Prostate gland (tissue), 2 donors: ENCODE measurements at regions not wholly inside any gene's neighbourhood (a gene's known extent, or its start where the extent isn't known, plus 50 kb on each side); places are given as distances from the start of the nearest gene placed in this dataset.

Experiments used
- DNase-seq: peaks from one replicate; pipeline ENCODE4 v3.0.0-alpha.2; 2019; ENCODE audit warnings: low spot score
- H3K27ac ChIP-seq, 2 donors: fragments of 200-600 bp; sonication (generic); 2 replicates each; pipeline ENCODE4 v1.5.1; 2017 to 2019
- H3K27me3 ChIP-seq: fragments of 200-600 bp; sonication (generic); replicated peaks from 2 replicates; pipeline ENCODE4 v1.5.1; 2019; ENCODE audit not compliant: insufficient read depth
- H3K36me3 ChIP-seq, 2 donors: fragments of 200-600 bp; sonication (generic); 1 replicate in 1 of 2; 2 replicates in 1 of 2; pipeline versions ENCODE4 v1.5.1 to v1.8.1; 2017 to 2019
- H3K4me1 ChIP-seq: fragments of 200-600 bp; sonication (generic); replicated peaks from 2 replicates; pipeline ENCODE4 v1.5.1; 2019
- H3K4me3 ChIP-seq, 2 donors: fragments of 200-600 bp; sonication (generic); 2 replicates each; pipeline ENCODE4 v1.5.1; 2017 to 2019
- H3K9me3 ChIP-seq: fragments of 200-600 bp; sonication (generic); 2 replicates; pipeline ENCODE4 v1.5.1; 2017
- POLR2A ChIP-seq: fragments of 450-650 bp; IDR thresholded peaks from one replicate; pipeline ENCODE4 v1.6.1; 2016; ENCODE audit warnings: antibody characterized with exemption, mild to moderate bottlenecking
- POLR2AphosphoS5 ChIP-seq: sonication (generic); formaldehyde crosslinking; IDR thresholded peaks from one replicate; pipeline ENCODE4 v1.6.1; 2017; ENCODE audit warnings: antibody characterized with exemption
- WGBS: methylation state at CpG from one replicate; pipeline ENCODE4 v1.1.5; 2018; 5-methylcytosine and 5-hydroxymethylcytosine counted together
- intact Hi-C: fragments of 100-400 bp; cut with DNase I; formaldehyde crosslinking; loops from one replicate; pipeline ENCODE4 v1.14.2; 2022
- TF ChIP-seq, protein P1 (sequence below), 4 experiments: fragments of 200-600 bp in 2 of 4; fragments of 450-650 bp in 2 of 4; sonication (generic) in 2 of 4; IDR thresholded peaks; 1 replicate in 3 of 4; 2 replicates in 1 of 4; pipeline ENCODE4 v1.5.1; 2016 to 2019; ENCODE audit warnings: antibody characterized with exemption in 4 of 4, mild to moderate bottlenecking in 2 of 4, moderate library complexity in 2 of 4

DNA sequence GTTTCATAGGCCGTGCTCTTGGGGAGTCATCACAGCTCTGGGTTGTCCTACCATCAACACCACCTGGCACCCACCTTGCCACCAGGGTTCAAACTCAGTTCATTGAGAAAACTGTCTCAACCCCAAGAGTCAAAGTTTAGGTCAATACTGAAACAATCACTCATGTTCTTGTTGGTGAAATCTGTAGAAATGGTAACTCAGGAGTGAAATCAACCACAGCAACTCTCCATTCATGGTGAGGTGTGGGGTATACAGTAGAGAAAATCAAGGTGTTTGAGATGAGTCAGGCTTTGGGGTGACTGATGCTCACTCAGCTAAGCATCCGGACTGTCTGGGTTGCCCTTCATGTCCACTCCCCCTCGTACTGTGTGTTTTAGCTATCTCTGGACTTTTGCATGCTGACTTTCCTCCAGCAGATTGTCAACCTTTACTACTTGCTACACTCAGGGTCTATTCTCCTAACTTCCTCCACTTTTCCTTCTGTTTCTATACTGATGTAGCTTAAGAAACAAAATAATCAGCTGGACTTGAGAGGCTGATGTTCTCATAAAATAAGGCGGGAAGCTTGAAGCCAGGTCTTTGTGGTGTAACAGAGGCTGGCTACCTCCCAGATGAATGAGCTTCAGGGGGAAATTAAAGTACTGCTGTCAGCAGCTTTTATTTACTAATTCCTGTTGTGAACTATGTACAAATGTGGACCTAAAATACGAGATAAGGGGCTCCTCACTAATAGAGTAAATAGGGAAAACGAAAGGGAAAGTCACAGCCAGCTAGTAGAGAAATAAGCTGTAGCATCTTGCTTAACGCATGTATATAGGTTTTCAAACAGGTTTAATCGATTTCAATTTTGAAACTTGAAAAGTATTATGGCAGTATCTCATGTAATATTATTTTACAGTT lies 173.6 kb upstream of the AKR1E2 start:
- H3K27ac ChIP-seq = no peak overlapping the region
- no peak for DNase-seq
- intact Hi-C loops = loop anchor here (10.0 kb wide), 4 partner anchors 138 to 1458 kb away; no protein-coding TSS in a partner anchor

DNA sequence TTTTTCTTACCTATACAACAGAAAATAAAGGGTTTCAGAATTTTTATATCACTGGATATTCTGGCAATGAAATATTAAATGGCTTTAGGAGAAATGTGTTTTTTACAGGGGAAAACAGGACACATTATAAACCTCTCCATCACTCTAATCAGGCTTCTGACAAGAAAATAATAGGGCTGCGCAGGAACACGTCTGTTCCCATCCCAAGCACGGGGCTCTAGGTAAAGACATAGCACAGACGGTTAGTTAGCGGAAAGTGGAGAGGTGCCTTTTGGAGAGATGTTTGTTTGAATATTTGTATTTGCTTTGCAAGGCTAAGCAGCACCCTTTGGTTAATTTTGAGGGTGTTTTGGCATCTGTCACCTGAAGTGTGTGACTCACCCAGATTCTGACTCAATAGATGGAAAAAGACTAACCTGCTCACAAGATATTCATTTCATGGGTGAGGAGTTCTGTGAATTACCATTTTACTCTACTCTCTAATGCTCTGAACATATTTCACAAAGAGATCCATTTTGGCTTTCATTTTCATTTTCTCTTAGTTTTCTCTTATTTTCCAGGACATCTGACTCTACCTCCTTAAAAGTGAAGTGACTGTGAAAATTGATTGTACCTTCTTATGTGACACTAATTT lies 174.5 kb upstream of the AKR1E2 start:
- H3K27ac ChIP-seq = no peak overlapping the region
- H3K36me3 ChIP-seq = no peaks in the 10 kb centered on the region
- H3K4me1 ChIP-seq = peaks cover 6% of the 10 kb centered on the region
- H3K4me3 ChIP-seq = no peak overlapping the region
- DNase-seq = no peak
- intact Hi-C loops = loop anchor here (10.0 kb wide), 4 partner anchors 137 to 1457 kb away; no protein-coding TSS in a partner anchor
- no peaks in the 10 kb centered on the region for H3K9me3 ChIP-seq
- WGBS = 87% methylated on average over 5 of the region's 5 CpGs
- TF ChIP-seq, protein P1, sequence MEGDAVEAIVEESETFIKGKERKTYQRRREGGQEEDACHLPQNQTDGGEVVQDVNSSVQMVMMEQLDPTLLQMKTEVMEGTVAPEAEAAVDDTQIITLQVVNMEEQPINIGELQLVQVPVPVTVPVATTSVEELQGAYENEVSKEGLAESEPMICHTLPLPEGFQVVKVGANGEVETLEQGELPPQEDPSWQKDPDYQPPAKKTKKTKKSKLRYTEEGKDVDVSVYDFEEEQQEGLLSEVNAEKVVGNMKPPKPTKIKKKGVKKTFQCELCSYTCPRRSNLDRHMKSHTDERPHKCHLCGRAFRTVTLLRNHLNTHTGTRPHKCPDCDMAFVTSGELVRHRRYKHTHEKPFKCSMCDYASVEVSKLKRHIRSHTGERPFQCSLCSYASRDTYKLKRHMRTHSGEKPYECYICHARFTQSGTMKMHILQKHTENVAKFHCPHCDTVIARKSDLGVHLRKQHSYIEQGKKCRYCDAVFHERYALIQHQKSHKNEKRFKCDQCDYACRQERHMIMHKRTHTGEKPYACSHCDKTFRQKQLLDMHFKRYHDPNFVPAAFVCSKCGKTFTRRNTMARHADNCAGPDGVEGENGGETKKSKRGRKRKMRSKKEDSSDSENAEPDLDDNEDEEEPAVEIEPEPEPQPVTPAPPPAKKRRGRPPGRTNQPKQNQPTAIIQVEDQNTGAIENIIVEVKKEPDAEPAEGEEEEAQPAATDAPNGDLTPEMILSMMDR (IDR thresholded peaks at IDR 0.05) = no peak
- TF ChIP-seq POLR2A (no peak), POLR2AphosphoS5 (no peak)
- no peaks in the 10 kb centered on the region for H3K27me3 ChIP-seq

More for the DNA sequence above, 173.6 kb upstream of the AKR1E2 start:
- Histone ChIP-seq H3K4me1 (peaks cover 6% of the 10 kb centered on the region), H3K4me3 (no peak overlapping the region), H3K36me3 (no peaks in the 10 kb centered on the region), H3K9me3 (no peaks in the 10 kb centered on the region), H3K27me3 (no peaks in the 10 kb centered on the region)
- WGBS = 71% methylated on average over 8 of the region's 8 CpGs
- no peak for TF ChIP-seq POLR2AphosphoS5
- TF ChIP-seq, protein P1 (IDR thresholded peaks at IDR 0.05) = no peak
- no peak for TF ChIP-seq POLR2A

- H3K4me3 ChIP-seq = no peak overlapping the region
- H3K9me3 ChIP-seq = no peaks in the 10 kb centered on the region
- no peak overlapping the region for H3K27ac ChIP-seq
- H3K4me1 ChIP-seq = peaks cover 6% of the 10 kb centered on the region
- no peaks in the 10 kb centered on the region for H3K36me3 ChIP-seq
- no peak for DNase-seq
- WGBS = 38% methylated on average over 6 of the region's 6 CpGs
- intact Hi-C loops = loop anchor here (10.0 kb wide), 4 partner anchors 136 to 1456 kb away; no protein-coding TSS in a partner anchor
- no peaks in the 10 kb centered on the region for H3K27me3 ChIP-seq
- TF ChIP-seq, protein P1 (IDR thresholded peaks at IDR 0.05) = no peak
- TF ChIP-seq POLR2AphosphoS5 = no peak
- TF ChIP-seq POLR2A = no peak
These were observed 175.4 kb upstream of the AKR1E2 start for GRCh38 chr10:4650582-4650981.

DNA sequence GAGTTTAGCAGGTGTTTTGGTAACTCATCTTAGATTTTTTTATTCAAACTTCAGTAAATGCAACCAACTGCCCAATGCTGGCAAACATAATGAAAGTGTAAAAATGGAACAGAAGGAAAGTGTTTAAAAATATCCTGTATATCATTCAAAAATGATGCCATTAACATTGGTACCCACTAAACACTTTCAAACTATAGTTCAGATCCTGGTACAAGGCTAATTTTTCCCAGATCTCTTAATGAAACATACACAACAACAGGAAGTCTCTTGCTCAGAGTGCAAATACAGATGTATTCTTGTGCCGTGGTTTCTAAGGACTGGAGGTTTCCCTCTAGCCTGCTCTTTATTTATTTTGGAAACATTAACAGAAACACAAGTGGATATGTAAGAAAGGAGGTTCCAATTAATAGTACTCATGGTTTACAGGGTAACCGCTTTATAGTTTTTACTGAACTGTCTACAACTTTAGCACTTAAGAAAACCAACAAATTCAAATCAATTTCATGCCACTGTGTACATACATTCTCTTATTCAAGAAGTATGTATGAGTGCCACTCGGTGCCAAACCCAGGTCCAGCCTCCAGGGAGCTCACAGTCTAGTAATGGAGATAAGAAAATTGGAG lies 176.0 kb upstream of the AKR1E2 start:
- no peaks in the 10 kb centered on the region for H3K27me3 ChIP-seq
- no peak overlapping the region for H3K4me3 ChIP-seq
- 8% methylated on average over 3 of the region's 3 CpGs for WGBS
- DNase-seq = no peak
- H3K36me3 ChIP-seq = no peaks in the 10 kb centered on the region
- H3K4me1 ChIP-seq = peaks cover 6% of the 10 kb centered on the region
- intact Hi-C loops = loop anchor here (10.0 kb wide), 4 partner anchors 135 to 1455 kb away; no protein-coding TSS in a partner anchor
- no peaks in the 10 kb centered on the region for H3K9me3 ChIP-seq
- H3K27ac ChIP-seq = no peak overlapping the region
- TF ChIP-seq POLR2A (no peak), POLR2AphosphoS5 (no peak)
- TF ChIP-seq, protein P1 (IDR thresholded peaks at IDR 0.05) = no peak
